ENCODE measurements at regions not wholly inside any gene's neighbourhood (a gene's known extent, or its start where the extent isn't known, plus 50 kb on each side); places are given as distances from the start of the nearest gene placed in this dataset.

- DNase-seq = no peak
These were observed 192.9 kb downstream of the PIK3R1 start for GRCh38 chr5:68408345-68408871.

DNA sequence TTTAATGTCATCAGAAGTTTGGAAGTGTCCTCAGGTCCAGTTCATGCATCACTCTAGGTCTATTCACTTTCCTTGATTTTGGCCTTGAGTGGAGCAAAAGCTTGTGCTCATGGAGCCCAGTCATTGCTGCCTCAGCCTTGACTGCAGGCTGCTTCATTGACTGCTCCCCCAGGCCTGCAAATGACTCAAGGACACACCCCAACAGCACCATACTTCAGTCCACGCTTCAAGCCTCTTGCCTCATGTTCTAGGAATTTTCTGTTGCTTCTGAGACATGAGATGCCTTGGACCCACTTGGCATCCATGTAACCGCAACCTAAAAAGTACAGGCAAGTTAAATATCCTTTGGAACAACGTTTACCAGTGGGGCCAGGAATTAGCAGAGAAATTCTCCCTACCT, 193.7 kb downstream of the PIK3R1 start:
- DNase-seq = no peak

GRCh38 chr5:68411161-68411560, 195.6 kb downstream of the PIK3R1 start:
- DNase-seq = no peak

DNA sequence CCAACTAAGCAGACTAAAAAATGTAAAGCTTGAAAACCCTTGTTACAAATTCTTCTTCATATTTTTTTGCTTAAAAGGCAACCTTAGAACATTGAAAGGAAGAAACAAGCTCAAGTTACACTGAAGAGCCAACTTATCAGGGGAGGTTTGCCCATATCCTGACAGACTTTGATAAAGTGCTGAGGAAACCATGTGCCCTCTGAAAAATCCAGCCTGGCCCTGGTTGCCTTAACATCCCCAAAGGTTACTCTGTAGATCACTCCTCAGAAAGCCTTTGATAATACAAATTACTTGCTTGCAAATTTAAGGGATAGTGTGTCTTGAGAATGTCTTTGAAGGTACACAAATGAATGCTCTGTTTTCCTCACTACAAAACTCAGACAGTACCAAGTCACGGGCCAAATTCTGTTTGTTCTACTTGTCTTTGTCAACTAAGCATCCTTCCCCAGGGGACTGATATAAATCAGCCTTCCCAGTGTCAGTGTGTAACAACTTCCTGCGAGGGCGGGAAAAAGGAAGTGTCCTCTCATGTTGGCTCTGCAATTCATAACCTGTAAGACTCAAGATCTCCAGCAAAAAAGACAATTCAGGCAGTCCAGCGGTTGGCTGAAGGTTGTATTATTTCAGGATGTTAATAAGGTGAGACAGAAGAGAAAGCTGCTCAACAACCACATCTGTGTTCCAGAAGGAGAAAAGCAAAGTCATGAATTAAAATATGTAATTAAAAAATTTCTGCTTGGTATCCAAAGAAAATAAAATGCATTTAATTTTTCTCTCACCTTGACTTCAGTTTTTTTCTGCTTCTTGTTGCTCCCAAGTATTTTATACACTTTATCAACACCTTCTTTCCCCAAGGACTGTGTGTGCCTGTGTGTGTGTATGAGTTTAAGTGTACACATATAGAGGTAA, 199.9 kb downstream of the PIK3R1 start:
- DNase-seq = no peak

- DNase-seq = no peak
These were observed 201.2 kb downstream of the PIK3R1 start for GRCh38 chr5:68416714-68417113.

DNA sequence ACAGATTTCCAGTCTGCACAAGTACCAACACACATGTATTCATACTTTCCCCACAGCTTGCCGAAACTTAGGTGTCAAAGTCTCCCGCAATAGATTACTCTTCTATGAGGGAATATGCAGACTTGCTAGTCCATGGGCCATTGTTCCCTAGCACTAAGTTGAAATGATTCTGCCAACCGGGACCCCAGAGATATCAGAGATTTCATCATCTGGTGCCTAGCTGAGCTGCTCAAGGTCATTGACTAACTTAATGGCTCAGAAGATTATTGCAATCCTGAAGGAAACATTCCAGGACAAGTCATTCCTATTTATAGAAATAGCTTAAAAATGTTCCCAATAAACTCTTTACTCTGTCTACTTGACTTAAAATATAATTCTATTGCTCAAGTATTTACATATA, 202.6 kb downstream of the PIK3R1 start:
- no peak for DNase-seq

GRCh38 chr5:68418680-68419079, 203.1 kb downstream of the PIK3R1 start:
- no peak for DNase-seq

DNA sequence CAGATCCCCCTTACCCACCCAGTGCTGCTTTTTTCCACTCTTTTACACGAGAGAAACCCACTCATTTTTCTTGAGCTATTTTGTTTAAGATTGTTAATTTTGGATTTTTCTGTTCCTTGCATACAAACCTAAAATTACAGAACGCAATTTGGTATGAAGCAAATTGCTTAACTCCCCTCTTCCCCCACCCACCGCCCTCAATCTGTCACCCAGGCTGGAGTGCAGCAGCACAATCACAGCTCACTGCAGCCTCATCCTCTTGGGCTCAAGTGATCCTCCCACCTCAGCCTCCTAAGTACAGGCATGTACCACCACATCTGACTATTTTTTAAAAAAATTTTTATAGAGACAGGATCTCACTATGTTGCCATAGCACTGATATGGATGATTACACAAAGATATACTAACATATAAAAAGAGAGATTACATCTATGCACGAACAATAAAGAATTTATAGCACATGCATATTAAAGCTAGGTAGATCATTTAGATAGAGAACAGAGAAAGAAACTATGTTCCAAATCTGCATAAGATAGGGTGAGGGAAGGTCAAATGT, 203.6 kb downstream of the PIK3R1 start:
- DNase-seq = no peak

GRCh38 chr5:68419637-68420452, 204.3 kb downstream of the PIK3R1 start:
- no peak for DNase-seq

DNA sequence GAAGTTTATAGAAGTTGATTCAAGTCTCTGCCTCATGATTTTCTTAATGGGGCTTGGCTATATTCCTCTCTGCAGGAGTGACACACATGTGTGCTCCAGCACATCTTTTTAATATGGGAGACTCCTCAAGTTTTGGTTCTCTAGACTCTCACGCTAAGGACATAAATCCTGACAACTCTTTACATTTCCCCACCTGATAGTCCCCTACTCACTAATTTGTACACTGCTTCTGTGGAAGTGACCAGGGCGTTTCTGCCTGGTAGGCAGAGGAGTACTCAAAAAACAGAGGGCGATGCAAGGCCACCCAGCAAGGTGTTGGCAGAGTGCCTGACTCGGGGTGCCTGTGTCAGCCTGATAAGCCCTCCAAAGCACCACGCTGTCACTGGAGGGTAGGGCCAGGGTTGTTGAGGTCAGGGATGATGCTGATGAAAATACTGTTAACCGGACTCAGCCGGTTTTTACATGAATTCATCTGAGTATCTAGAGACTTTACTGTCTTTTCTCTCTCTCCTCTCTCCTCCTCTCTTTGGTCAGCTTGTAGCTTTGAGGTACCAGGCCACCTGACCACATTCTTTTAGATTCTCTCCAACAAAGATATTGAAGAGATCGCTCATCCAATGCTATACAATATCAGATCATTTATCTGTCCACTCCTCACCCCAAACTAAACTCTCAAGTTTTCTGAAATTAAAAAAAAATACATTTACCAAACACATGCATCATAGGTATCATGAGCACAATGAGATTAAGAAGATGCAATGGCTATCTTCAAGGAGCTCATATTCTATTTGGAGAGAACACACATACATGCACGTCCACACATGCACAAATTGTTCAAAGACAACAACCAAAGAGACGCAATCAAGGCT, 205.2 kb downstream of the PIK3R1 start:
- no peak for DNase-seq

DNA sequence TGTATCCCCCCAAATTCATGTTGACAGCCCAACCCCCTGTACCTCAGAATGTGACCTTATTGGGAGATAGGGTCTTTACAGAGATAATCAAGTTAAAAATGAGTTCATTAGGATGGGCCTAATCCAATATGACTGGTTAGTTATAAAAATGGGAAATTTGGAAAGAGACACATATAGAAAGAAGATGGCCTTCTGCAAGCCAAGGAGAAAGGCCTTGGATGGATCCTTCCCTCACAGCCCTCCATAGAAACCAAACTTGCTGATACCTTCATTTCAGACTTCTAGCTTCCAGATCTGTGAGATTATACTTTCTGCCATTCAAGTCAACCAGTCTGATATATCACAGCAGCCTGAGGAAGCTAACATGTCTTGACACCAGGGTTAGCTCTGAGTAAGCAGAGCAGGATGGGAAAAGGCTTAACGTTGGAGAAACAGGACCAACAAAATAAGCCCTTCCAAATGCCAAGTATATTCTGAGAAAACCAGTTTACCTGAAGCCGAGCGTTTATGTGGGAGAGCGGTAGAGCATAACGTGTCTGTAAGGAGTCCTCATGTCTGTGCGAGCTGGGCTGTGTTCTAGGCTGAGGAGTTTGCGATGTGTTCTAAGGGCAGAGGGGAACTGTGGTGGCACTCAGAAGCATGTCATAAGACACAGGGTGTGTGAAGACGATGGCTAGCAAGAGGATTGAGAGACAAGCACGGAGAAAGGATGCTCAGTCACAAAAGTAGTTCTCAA, 206.1 kb downstream of the PIK3R1 start:
- no peak for DNase-seq

DNA sequence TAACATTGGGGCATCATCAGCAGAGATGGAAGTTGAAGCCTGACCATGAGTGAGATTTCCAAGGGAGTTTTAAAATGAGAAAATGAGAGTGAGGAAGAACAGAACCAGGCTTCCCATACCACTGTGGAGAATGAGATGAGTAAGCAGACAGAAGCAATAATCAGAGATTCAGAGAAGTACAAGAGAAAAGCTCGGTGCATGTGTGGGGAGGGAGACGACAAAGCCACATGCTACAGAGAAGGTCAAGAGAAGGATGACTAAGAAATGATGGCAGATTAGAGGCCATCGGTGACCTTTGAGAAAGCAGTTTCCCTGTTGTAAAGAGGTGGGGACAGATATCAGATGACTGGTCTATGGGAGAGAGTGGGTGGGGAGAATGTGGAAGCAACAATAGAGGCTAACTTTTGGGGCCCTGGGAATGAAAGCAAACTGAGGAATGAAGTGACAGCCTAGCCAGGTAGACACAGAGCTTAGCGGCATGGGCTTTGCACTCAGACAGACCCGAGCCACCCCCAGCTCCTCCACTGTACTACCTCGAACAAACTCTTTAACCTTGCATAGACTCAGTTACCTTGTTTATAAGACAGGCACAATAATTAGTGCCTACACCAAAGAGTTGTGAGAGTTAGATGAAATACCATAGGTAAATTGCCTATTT, 207.7 kb downstream of the PIK3R1 start:
- DNase-seq = peak in 1 of 2 experiments; percentile 44

GRCh38 chr5:68424799-68425537, 209.4 kb downstream of the PIK3R1 start:
- no peak for DNase-seq

DNA sequence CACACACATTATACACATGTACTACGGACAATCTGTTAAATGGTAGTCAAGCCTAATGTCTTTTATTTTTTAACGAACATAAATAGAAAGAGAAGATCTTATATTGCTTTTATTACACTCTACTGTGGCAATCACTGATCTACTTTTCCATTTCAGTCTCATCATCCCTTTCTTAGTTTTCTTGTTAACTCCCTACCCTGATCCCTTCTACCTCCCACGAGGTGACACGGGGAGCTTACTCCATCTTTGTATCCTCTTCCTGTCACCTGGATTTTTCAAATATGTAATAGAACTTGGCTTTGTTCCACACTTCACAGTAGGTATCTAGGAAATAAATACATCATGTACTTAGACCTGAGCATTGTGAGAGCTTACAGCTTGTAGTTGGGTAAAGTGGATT, 211.0 kb downstream of the PIK3R1 start:
- no peak for DNase-seq

- DNase-seq = no peak
These were observed 212.8 kb downstream of the PIK3R1 start for GRCh38 chr5:68428231-68428811.

GRCh38 chr5:68429510-68429909, 214.0 kb downstream of the PIK3R1 start:
- no peak for DNase-seq

DNA sequence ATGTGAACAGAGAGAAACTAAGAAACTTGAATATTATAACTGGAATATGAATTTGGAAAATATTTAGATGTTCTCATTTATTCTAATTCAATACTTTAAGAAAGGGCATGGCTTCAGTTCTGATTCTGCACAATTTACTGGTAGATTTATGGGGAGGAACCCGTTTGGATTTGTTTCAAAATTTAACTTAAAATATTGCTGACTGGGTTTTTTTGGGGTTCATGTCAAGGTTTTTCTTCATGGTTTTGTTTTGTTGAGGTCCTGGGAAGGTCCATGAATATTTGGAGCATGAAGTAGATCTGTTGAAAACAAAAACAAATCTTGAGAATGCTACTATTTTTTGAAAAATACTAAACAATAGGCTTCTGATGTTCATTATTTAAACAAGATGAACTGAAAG, 214.7 kb downstream of the PIK3R1 start:
- DNase-seq = no peak

DNA sequence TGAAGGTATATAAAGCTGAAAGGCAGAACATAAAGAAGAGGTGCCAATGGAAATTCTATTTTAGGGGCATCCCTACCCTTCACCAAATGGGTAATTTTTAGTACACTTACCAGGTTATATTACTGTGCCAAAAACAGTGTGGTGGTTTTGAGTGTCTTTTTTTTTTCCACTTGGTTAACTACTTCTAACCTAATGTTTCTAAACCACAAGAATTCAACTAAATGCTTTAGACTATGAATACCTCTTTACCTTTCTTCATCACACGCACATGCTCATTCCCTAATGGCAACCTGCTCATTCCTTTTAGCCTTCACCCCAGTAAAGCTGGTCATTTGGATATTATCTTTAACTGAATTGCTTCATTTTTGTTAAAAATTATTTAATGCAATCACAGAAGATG, 215.6 kb downstream of the PIK3R1 start:
- no peak for DNase-seq

- no peak for DNase-seq
These were observed 216.2 kb downstream of the PIK3R1 start for GRCh38 chr5:68431601-68432337.
